Gastrocnemius medialis (tissue), 4 donors: ENCODE measurements at regions not wholly inside any gene's neighbourhood (a gene's known extent, or its start where the extent isn't known, plus 50 kb on each side); places are given as distances from the start of the nearest gene placed in this dataset.

ENCODE experiments used
- POLR2A ChIP-seq, 2 donors: fragments of 450-650 bp; IDR thresholded peaks; one replicate each; pipeline ENCODE4 v1.6.1; 2017; ENCODE audit warnings: antibody characterized with exemption in 2 of 2, mild to moderate bottlenecking in 2 of 2, moderate library complexity in 2 of 2
- TF ChIP-seq, protein P1 (sequence below), 5 experiments: fragments of 450-650 bp in 3 of 5; fragments of 200-600 bp in 2 of 5; sonication (generic) in 2 of 5; IDR thresholded peaks in 4 of 5; conservative IDR thresholded peaks in 1 of 5; 1 replicate in 4 of 5; 2 replicates in 1 of 5; pipeline ENCODE4 v1.5.1; 2016 to 2019; ENCODE audit warnings: antibody characterized with exemption in 5 of 5, mild to moderate bottlenecking in 3 of 5, moderate library complexity in 3 of 5

GRCh38 chr13:21243045-21243897 lies 66.8 kb downstream of the MRPL57 start:
- TF ChIP-seq, protein P1, sequence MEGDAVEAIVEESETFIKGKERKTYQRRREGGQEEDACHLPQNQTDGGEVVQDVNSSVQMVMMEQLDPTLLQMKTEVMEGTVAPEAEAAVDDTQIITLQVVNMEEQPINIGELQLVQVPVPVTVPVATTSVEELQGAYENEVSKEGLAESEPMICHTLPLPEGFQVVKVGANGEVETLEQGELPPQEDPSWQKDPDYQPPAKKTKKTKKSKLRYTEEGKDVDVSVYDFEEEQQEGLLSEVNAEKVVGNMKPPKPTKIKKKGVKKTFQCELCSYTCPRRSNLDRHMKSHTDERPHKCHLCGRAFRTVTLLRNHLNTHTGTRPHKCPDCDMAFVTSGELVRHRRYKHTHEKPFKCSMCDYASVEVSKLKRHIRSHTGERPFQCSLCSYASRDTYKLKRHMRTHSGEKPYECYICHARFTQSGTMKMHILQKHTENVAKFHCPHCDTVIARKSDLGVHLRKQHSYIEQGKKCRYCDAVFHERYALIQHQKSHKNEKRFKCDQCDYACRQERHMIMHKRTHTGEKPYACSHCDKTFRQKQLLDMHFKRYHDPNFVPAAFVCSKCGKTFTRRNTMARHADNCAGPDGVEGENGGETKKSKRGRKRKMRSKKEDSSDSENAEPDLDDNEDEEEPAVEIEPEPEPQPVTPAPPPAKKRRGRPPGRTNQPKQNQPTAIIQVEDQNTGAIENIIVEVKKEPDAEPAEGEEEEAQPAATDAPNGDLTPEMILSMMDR (IDR thresholded peaks at IDR 0.05 in 4 of 5, conservative IDR thresholded peaks at IDR 0.05 in 1 of 5): no peak
- no peak for TF ChIP-seq POLR2A (IDR thresholded peaks at IDR 0.05)
